ENCODE measurements at regions not wholly inside any gene's neighbourhood (a gene's known extent, or its start where the extent isn't known, plus 50 kb on each side); places are given as distances from the start of the nearest gene placed in this dataset.

DNA sequence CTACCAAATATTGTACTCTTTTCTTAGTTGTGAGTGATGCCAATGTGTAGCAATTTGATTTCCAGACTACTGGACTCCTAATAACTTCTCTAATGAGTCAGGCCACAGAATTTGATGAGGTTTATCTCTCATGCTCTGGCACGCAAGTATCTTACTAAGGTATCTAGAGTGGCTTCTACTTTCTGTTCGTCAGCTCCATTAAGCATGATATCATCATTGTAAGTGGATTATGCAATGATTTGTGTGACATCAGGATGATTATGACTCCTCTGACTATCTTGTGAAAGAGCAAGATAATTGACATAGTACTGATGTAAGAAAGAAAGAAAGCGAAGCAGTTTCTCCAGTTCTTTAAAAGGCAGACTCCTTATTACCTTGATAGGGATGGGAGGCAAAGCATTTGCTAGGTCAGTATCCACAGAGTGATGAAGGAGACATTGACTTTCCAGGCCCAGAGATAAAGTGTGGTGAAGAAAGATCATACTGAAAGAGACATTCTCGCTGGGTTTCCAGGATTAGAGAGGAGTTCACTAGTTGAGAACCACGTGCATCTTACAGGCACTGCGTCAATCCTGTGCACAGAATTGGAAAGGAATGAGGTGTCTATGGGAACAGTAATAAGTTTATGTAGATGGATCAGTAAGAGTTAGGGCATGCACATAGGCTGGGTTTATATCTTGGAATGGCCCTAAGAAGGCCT is 161.9 kb upstream of the STK26 start (continued):
- TF ChIP-seq YY1 (IDR thresholded peaks at IDR 0.05; ENCODE audit: extremely low read depth, insufficient replicate concordance, low read depth, low read length): no peak
- no peak for TF ChIP-seq TCF7L2 (IDR thresholded peaks at IDR 0.05; ENCODE audit: borderline replicate concordance, extremely low read depth, insufficient read depth, insufficient read length)
- TF ChIP-seq, protein P1, sequence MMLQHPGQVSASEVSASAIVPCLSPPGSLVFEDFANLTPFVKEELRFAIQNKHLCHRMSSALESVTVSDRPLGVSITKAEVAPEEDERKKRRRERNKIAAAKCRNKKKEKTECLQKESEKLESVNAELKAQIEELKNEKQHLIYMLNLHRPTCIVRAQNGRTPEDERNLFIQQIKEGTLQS (IDR thresholded peaks at IDR 0.05): no peak
- TF ChIP-seq POLR2AphosphoS5 (IDR thresholded peaks at IDR 0.05; ENCODE audit: low read depth, low read length): no peak

DNA sequence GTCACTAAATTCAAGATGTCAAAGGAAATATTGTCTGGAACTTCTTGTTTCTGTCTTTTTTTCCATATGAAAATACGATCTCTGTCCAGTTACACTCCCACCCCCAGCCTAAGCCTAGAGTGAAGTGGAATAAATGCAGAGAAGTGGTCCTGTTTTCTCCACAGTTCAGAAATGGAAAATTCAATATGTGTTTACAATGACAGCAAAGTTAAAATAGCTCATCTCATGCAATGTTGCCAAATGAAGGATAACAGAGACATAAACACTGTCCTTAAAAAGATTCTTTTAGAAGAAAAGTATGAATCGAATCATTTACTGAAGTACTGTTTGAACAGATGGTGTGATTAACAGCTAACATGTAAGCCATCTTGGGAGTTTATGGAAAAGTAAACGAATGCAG is 160.8 kb upstream of the STK26 start:
- Histone ChIP-seq H3K9me3 (ENCODE audit: control insufficient read depth in 1 of 2, insufficient read depth in 1 of 2, low read depth in 1 of 2, low read length in 2 of 2) (no peaks in the 10 kb centered on the region), H3K9me2 (ENCODE audit: insufficient read depth) (no peaks in the 10 kb centered on the region), H3K4me3 (replicated peaks in 1 of 2; ENCODE audit: low read depth in 1 of 2, low read length in 2 of 2) (no peak overlapping the region), H3K4me2 (ENCODE audit: low read length) (no peak overlapping the region), H3K36me3 (ENCODE audit: control insufficient read depth in 1 of 2, insufficient read depth in 2 of 2, low read length in 2 of 2) (no peaks in the 10 kb centered on the region), H3K9ac (ENCODE audit: low read length) (no peak overlapping the region), H3K4me1 (ENCODE audit: control insufficient read depth in 1 of 2, insufficient read depth in 2 of 2, low read length in 2 of 2) (no peaks in the 10 kb centered on the region), H3K79me2 (ENCODE audit: insufficient read depth, low read length) (no peaks in the 10 kb centered on the region), H3K27me3 (ENCODE audit: insufficient read depth, low read length) (no peaks in the 10 kb centered on the region), H4K20me1 (ENCODE audit: insufficient read depth) (no peaks in the 10 kb centered on the region), H3K27ac (ENCODE audit: low read depth, low read length) (no peak overlapping the region), H2AFZ (ENCODE audit: low read depth, low read length, poor library complexity, severe bottlenecking) (no peak overlapping the region)
- intact Hi-C loops (cut with micrococcal nuclease): no loop called here
- ChIA-PET POLR2A (no interaction called here), CTCF (no interaction called here), RAD21 (ENCODE audit: low non-redundant PET in 1 of 2, low total read pairs in 2 of 2, uncharacterized antibody in 2 of 2, unreplicated experiment in 2 of 2) (no interaction called here)
- no TSS peak for BruUV-seq (replicated peaks)
- ATAC-seq (no peak), DNase-seq (ENCODE audit: low read depth, low spot score) (no peak)
- no peak for TF ChIP-seq CEBPB (IDR thresholded peaks at IDR 0.05; ENCODE audit: low read depth)
- TF ChIP-seq ELF1 (IDR thresholded peaks at IDR 0.05; ENCODE audit: borderline replicate concordance, low read depth): no peak
- no peak for TF ChIP-seq POLR2AphosphoS5 (IDR thresholded peaks at IDR 0.05; ENCODE audit: low read depth, low read length)
- TF ChIP-seq POLR2A (IDR thresholded peaks at IDR 0.05; ENCODE audit: borderline replicate concordance, extremely low read depth, insufficient read depth, insufficient read length): no peak
- TF ChIP-seq, protein P2, sequence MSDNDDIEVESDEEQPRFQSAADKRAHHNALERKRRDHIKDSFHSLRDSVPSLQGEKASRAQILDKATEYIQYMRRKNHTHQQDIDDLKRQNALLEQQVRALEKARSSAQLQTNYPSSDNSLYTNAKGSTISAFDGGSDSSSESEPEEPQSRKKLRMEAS (IDR thresholded peaks at IDR 0.05): no peak
- TF ChIP-seq CBX3 (IDR thresholded peaks at IDR 0.05; ENCODE audit: low read depth): no peak
- TF ChIP-seq, protein P3, sequence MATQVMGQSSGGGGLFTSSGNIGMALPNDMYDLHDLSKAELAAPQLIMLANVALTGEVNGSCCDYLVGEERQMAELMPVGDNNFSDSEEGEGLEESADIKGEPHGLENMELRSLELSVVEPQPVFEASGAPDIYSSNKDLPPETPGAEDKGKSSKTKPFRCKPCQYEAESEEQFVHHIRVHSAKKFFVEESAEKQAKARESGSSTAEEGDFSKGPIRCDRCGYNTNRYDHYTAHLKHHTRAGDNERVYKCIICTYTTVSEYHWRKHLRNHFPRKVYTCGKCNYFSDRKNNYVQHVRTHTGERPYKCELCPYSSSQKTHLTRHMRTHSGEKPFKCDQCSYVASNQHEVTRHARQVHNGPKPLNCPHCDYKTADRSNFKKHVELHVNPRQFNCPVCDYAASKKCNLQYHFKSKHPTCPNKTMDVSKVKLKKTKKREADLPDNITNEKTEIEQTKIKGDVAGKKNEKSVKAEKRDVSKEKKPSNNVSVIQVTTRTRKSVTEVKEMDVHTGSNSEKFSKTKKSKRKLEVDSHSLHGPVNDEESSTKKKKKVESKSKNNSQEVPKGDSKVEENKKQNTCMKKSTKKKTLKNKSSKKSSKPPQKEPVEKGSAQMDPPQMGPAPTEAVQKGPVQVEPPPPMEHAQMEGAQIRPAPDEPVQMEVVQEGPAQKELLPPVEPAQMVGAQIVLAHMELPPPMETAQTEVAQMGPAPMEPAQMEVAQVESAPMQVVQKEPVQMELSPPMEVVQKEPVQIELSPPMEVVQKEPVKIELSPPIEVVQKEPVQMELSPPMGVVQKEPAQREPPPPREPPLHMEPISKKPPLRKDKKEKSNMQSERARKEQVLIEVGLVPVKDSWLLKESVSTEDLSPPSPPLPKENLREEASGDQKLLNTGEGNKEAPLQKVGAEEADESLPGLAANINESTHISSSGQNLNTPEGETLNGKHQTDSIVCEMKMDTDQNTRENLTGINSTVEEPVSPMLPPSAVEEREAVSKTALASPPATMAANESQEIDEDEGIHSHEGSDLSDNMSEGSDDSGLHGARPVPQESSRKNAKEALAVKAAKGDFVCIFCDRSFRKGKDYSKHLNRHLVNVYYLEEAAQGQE (IDR thresholded peaks at IDR 0.05; ENCODE audit: low read depth): no peak
- TF ChIP-seq YY1 (IDR thresholded peaks at IDR 0.05; ENCODE audit: extremely low read depth, insufficient replicate concordance, low read depth, low read length): no peak
- no peak for TF ChIP-seq JUND (IDR thresholded peaks at IDR 0.05)
- no peak for TF ChIP-seq SIN3A (IDR thresholded peaks at IDR 0.05; ENCODE audit: low read depth)
- TF ChIP-seq EZH2phosphoT487 (IDR thresholded peaks at IDR 0.05; ENCODE audit: borderline replicate concordance): no peak
- TF ChIP-seq SRF (IDR thresholded peaks at IDR 0.05; ENCODE audit: low read depth): no peak
- no peak for TF ChIP-seq SP1 (IDR thresholded peaks at IDR 0.05; ENCODE audit: low read depth)
- TF ChIP-seq, protein P4, sequence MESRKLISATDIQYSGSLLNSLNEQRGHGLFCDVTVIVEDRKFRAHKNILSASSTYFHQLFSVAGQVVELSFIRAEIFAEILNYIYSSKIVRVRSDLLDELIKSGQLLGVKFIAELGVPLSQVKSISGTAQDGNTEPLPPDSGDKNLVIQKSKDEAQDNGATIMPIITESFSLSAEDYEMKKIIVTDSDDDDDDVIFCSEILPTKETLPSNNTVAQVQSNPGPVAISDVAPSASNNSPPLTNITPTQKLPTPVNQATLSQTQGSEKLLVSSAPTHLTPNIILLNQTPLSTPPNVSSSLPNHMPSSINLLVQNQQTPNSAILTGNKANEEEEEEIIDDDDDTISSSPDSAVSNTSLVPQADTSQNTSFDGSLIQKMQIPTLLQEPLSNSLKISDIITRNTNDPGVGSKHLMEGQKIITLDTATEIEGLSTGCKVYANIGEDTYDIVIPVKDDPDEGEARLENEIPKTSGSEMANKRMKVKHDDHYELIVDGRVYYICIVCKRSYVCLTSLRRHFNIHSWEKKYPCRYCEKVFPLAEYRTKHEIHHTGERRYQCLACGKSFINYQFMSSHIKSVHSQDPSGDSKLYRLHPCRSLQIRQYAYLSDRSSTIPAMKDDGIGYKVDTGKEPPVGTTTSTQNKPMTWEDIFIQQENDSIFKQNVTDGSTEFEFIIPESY (IDR thresholded peaks at IDR 0.05; ENCODE audit: extremely low read depth, insufficient replicate concordance, low read length): no peak
- TF ChIP-seq ZFX (IDR thresholded peaks at IDR 0.05): no peak
- no peak for TF ChIP-seq FOSL1 (IDR thresholded peaks at IDR 0.05; ENCODE audit: low read depth)
